Transverse colon (tissue), 4 donors: ENCODE measurements at regions not wholly inside any gene's neighbourhood (a gene's known extent, or its start where the extent isn't known, plus 50 kb on each side); places are given as distances from the start of the nearest gene placed in this dataset.
"Not testable (repeated sequence)": the region's sequence is repeated elsewhere in the genome, so short reads cannot be mapped to it uniquely, and the experiment has no call there.

Experiments
- DNase-seq: peaks from one replicate; pipeline ENCODE4 v3.0.0-alpha.2; 2019
- H3K27ac ChIP-seq, 4 donors: fragments of 200-600 bp; sonication (generic); 2 replicates each; pipeline ENCODE4 v1.5.1; 2016 to 2018; ENCODE audit warnings: inconsistent platforms in 4 of 4
- H3K27me3 ChIP-seq: fragments of 200-600 bp; sonication (generic); 2 replicates; pipeline ENCODE4 v1.5.1; 2017; ENCODE audit warnings: inconsistent platforms
- H3K36me3 ChIP-seq, 4 donors: fragments of 200-600 bp; sonication (generic); 2 replicates each; pipeline ENCODE4 v1.5.1; 2017 to 2019; ENCODE audit warnings: inconsistent platforms in 4 of 4
- H3K4me1 ChIP-seq, 4 donors: fragments of 200-600 bp; sonication (generic); 2 replicates each; pipeline ENCODE4 v1.5.1; 2017 to 2020; ENCODE audit warnings: inconsistent platforms in 4 of 4
- H3K4me3 ChIP-seq, 4 donors: fragments of 200-600 bp; sonication (generic); 1 replicate in 1 of 4; 2 replicates in 3 of 4; pipeline versions ENCODE4 v1.5.1 to v1.6.1; 2017 to 2019; ENCODE audit warnings: inconsistent platforms in 4 of 4
- H3K9me3 ChIP-seq, 2 donors: fragments of 200-600 bp; sonication (generic); 2 replicates each; pipeline ENCODE4 v1.5.1; 2017 to 2019; ENCODE audit warnings: inconsistent platforms in 2 of 2
- EP300 ChIP-seq: sonication (generic); formaldehyde crosslinking; IDR thresholded peaks from one replicate; pipeline ENCODE4 v1.6.1; 2017; ENCODE audit warnings: antibody characterized with exemption, low read depth
- POLR2A ChIP-seq: fragments of 450-650 bp; IDR thresholded peaks from one replicate; pipeline ENCODE4 v1.6.1; 2016; ENCODE audit warnings: antibody characterized with exemption, mild to moderate bottlenecking, moderate library complexity
- POLR2AphosphoS5 ChIP-seq, 3 donors: sonication (generic); formaldehyde crosslinking; IDR thresholded peaks; one replicate each; pipeline ENCODE4 v1.6.1; 2016; ENCODE audit warnings: antibody characterized with exemption in 3 of 3
- WGBS, 2 donors: methylation state at CpG; one replicate each; pipeline ENCODE4 v1.1.5; 2018; ENCODE audit warnings: low coverage in 1 of 2; 5-methylcytosine and 5-hydroxymethylcytosine counted together
- in situ Hi-C, 4 donors: fragments of 200-750 bp; cut with MboI; loops; one replicate each; pipeline versions ENCODE4 v1.15.0 to v1.15.1; 2017; ENCODE audit warnings: low sequenced_read_pairs in 3 of 4, low pct_ligation_motif_present in 1 of 4, low pct_unique_long_range_greater_than_20kb in 1 of 4
- intact Hi-C: fragments of 100-400 bp; cut with DNase I; formaldehyde crosslinking; loops from one replicate; pipeline ENCODE4 v1.15.1; 2023; ENCODE audit warnings: low total_unique reads
- TF ChIP-seq, protein P1 (sequence below), 5 experiments: fragments of 200-600 bp in 3 of 5; fragments of 450-650 bp in 2 of 5; sonication (generic) in 3 of 5; IDR thresholded peaks; 1 replicate in 2 of 5; 2 replicates in 3 of 5; pipeline ENCODE4 v1.5.1; 2016 to 2017; ENCODE audit warnings: antibody characterized with exemption in 5 of 5, inconsistent platforms in 3 of 5, mild to moderate bottlenecking in 2 of 5, moderate library complexity in 1 of 5

DNA sequence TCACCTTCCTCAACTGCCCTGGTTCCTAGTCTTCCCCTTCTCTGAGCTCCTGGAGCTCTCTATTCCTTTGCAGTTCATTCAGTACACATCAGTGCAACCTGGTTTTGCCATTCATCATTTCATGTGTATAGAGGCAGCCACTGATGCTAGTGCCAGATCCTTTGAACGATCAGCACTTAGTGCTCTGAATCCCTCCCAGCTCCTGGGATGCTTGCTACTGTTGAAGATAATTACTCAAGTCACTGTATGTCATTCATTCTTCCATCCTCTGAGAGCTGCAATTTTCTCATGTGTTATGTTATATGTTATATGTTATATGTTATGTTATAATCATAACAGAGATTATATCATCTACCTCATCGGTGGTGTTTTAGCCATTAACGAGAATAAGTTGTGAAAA, 98.5 kb upstream of the UXS1 start:
- Histone ChIP-seq H3K4me3 (no peak overlapping the region), H3K9me3 (no peaks in the 10 kb centered on the region), H3K27me3 (no peaks in the 10 kb centered on the region), H3K27ac (no peak overlapping the region), H3K4me1 (no peaks in the 10 kb centered on the region), H3K36me3 (no peaks in the 10 kb centered on the region)
- in situ Hi-C loops = no loop called here
- DNase-seq = no peak
- no peak for TF ChIP-seq POLR2A
- TF ChIP-seq, protein P1, sequence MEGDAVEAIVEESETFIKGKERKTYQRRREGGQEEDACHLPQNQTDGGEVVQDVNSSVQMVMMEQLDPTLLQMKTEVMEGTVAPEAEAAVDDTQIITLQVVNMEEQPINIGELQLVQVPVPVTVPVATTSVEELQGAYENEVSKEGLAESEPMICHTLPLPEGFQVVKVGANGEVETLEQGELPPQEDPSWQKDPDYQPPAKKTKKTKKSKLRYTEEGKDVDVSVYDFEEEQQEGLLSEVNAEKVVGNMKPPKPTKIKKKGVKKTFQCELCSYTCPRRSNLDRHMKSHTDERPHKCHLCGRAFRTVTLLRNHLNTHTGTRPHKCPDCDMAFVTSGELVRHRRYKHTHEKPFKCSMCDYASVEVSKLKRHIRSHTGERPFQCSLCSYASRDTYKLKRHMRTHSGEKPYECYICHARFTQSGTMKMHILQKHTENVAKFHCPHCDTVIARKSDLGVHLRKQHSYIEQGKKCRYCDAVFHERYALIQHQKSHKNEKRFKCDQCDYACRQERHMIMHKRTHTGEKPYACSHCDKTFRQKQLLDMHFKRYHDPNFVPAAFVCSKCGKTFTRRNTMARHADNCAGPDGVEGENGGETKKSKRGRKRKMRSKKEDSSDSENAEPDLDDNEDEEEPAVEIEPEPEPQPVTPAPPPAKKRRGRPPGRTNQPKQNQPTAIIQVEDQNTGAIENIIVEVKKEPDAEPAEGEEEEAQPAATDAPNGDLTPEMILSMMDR (IDR thresholded peaks at IDR 0.05) = no peak
- TF ChIP-seq POLR2AphosphoS5 (IDR thresholded peaks at IDR 0.05) = no peak
- TF ChIP-seq EP300 = no peak
- WGBS, 2 donors = 81 to 87% methylated on average over 3 of the region's 3 CpGs
- intact Hi-C loops = no loop called here

GRCh38 chr2:106288873-106289272, 94.8 kb upstream of the UXS1 start:
- Histone ChIP-seq H3K27me3 (no peaks in the 10 kb centered on the region), H3K4me3 (no peak overlapping the region), H3K4me1 (peaks cover 0 to 3% (median 0%) of the 10 kb centered on the region in 4 donors), H3K36me3 (no peaks in the 10 kb centered on the region), H3K9me3 (no peaks in the 10 kb centered on the region), H3K27ac (no peak overlapping the region)
- intact Hi-C loops (no loop called here), in situ Hi-C loops (no loop called here)
- TF ChIP-seq, protein P1 (IDR thresholded peaks at IDR 0.05) = no peak
- TF ChIP-seq POLR2AphosphoS5 (IDR thresholded peaks at IDR 0.05) (no peak), POLR2A (no peak), EP300 (no peak)
- DNase-seq = no peak
- WGBS, 2 donors = 91 to 97% methylated on average over 7 to 9 of the region's 9 CpGs

- Histone ChIP-seq H3K36me3 (no peaks in the 10 kb centered on the region), H3K27ac (no peak overlapping the region), H3K9me3 (no peaks in the 10 kb centered on the region), H3K4me1 (peaks cover 0 to 3% (median 0%) of the 10 kb centered on the region in 4 donors), H3K27me3 (no peaks in the 10 kb centered on the region), H3K4me3 (no peak overlapping the region)
- in situ Hi-C loops = no loop called here
- no peak for DNase-seq
- 76 to 87% methylated on average over 3 of the region's 3 CpGs for WGBS, 2 donors
- TF ChIP-seq POLR2AphosphoS5 (IDR thresholded peaks at IDR 0.05) (no peak), EP300 (no peak)
- intact Hi-C loops = no loop called here
These were observed 91.2 kb upstream of the UXS1 start for GRCh38 chr2:106285237-106285829.

GRCh38 chr2:106284691-106285202, 90.6 kb upstream of the UXS1 start:
- in situ Hi-C loops = no loop called here
- TF ChIP-seq POLR2A = no peak
- TF ChIP-seq, protein P1 (IDR thresholded peaks at IDR 0.05) = no peak
- intact Hi-C loops = no loop called here
- H3K9me3 ChIP-seq = no peaks in the 10 kb centered on the region
- H3K27me3 ChIP-seq = no peaks in the 10 kb centered on the region
- H3K4me1 ChIP-seq = peaks cover 0 to 3% (median 0%) of the 10 kb centered on the region in 4 donors
- H3K36me3 ChIP-seq = no peaks in the 10 kb centered on the region
- no peak overlapping the region for H3K4me3 ChIP-seq
- H3K27ac ChIP-seq = no peak overlapping the region
- DNase-seq = no peak
- 80% methylated on average over 14 of the region's 14 CpGs; no CpG with 5 or more reads in 1 of the 2 donors for WGBS, 2 donors

DNA sequence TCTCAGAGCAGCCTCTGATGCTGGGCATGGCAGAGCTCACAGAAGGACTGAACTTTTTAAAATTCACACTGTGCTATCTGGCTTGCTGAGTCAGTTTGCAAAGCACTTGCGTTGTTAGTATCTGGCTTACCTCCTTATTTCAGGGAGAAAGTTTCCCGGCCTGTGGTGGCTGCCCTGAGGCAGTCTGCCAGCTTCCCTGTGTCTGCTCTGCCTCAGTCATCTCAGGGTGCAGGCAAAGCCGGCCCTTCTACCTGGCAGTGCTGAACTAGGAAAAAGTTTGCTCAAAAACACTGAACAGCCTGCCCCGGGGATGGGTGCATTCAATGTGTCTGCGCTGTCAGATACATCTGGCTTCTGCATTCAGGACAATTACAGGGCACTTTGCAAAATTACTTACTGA, 90.2 kb upstream of the UXS1 start:
- 79 to 83% methylated on average over 1 to 5 of the region's 5 CpGs for WGBS, 2 donors
- H3K27ac ChIP-seq = no peak overlapping the region
- no peak for TF ChIP-seq EP300
- no peak for TF ChIP-seq POLR2AphosphoS5 (IDR thresholded peaks at IDR 0.05)
- TF ChIP-seq, protein P1 (IDR thresholded peaks at IDR 0.05) = no peak
- no peak for TF ChIP-seq POLR2A

GRCh38 chr2:106283228-106284152, 89.4 kb upstream of the UXS1 start:
- 42 to 47% methylated on average over 3 to 9 of the region's 9 CpGs for WGBS, 2 donors
- H3K4me3 ChIP-seq, H3K27ac ChIP-seq, H3K4me1 ChIP-seq, H3K27me3 ChIP-seq, DNase-seq, intact Hi-C loops, H3K36me3 ChIP-seq, H3K9me3 ChIP-seq, in situ Hi-C loops: not testable (repeated sequence)

More for the DNA sequence above, 90.2 kb upstream of the UXS1 start:
- Histone ChIP-seq H3K4me3 (no peak overlapping the region), H3K36me3 (no peaks in the 10 kb centered on the region), H3K4me1 (peaks cover 0 to 3% (median 0%) of the 10 kb centered on the region in 4 donors), H3K27me3 (no peaks in the 10 kb centered on the region), H3K9me3 (no peaks in the 10 kb centered on the region)
- intact Hi-C loops (no loop called here), in situ Hi-C loops (no loop called here)
- no peak for DNase-seq
